Posterior cingulate gyrus (tissue), 11 donors: ENCODE measurements at regions not wholly inside any gene's neighbourhood (a gene's known extent, or its start where the extent isn't known, plus 50 kb on each side); places are given as distances from the start of the nearest gene placed in this dataset.

Experiments used
- DNase-seq, 10 donors: peaks; one replicate each; pipeline versions ENCODE4 v3.0.0 to v3.0.0-alpha.2; 2020 to 2021; ENCODE audit warnings: mixed read lengths in 3 of 10
- intact Hi-C: fragments of 100-400 bp; cut with DNase I; formaldehyde crosslinking; loops from one replicate; pipeline ENCODE4 v1.15.1; 2023

GRCh38 chrX:110430293-110431076 lies 71.8 kb downstream of the RTL9 start:
- DNase-seq, result no peak
- intact Hi-C loops, result no loop called here

GRCh38 chrX:110432091-110432905 lies 73.7 kb downstream of the RTL9 start:
- DNase-seq, result no peak
- intact Hi-C loops, result no loop called here

- intact Hi-C loops, result no loop called here
- peak in 1 of 10 donors; percentile 81 for DNase-seq
These were observed 74.2 kb downstream of the RTL9 start for GRCh38 chrX:110432906-110433215.

- intact Hi-C loops, result no loop called here
- no peak for DNase-seq
These were observed 76.5 kb downstream of the RTL9 start for GRCh38 chrX:110435196-110435595.

- intact Hi-C loops, result no loop called here
- DNase-seq, result no peak
These were observed 77.9 kb downstream of the RTL9 start for GRCh38 chrX:110436523-110436922.

- DNase-seq, result no peak
- intact Hi-C loops, result no loop called here
These were observed 79.0 kb downstream of the RTL9 start for GRCh38 chrX:110437686-110438085.

GRCh38 chrX:110440016-110440805 lies 81.6 kb downstream of the RTL9 start:
- no peak for DNase-seq
- intact Hi-C loops, result no loop called here

- DNase-seq, result no peak
- intact Hi-C loops, result no loop called here
These were observed 84.0 kb downstream of the RTL9 start for GRCh38 chrX:110442635-110443034.

- DNase-seq, result no peak
- intact Hi-C loops, result no loop called here
These were observed 86.3 kb downstream of the RTL9 start for GRCh38 chrX:110444996-110445395.

- intact Hi-C loops, result no loop called here
These were observed 89.8 kb downstream of the RTL9 start for GRCh38 chrX:110448459-110448858.

GRCh38 chrX:110449312-110449711 lies 90.7 kb downstream of the RTL9 start:
- intact Hi-C loops, result no loop called here

More at GRCh38 chrX:110448459-110448858, 89.8 kb downstream of the RTL9 start:
- DNase-seq, result no peak

GRCh38 chrX:110450050-110450449 lies 91.4 kb downstream of the RTL9 start:
- intact Hi-C loops, result loop anchor here (1.0 to 5.0 kb wide), 2 partner anchors 217 to 397 kb away; no protein-coding TSS in a partner anchor
- DNase-seq, result peak; percentile 65 to 96 (median 75)

More at GRCh38 chrX:110449312-110449711, 90.7 kb downstream of the RTL9 start:
- no peak for DNase-seq

- intact Hi-C loops, result loop anchor here (5.0 kb wide), 1 partner anchor 213 kb away; no protein-coding TSS in a partner anchor
- DNase-seq, result no peak
These were observed 95.7 kb downstream of the RTL9 start for GRCh38 chrX:110454336-110454735.

GRCh38 chrX:110462957-110463356 lies 104.3 kb downstream of the RTL9 start:
- DNase-seq, result no peak
- intact Hi-C loops, result no loop called here

- intact Hi-C loops, result no loop called here
- DNase-seq, result no peak
These were observed 108.1 kb downstream of the RTL9 start for GRCh38 chrX:110466790-110467189.

GRCh38 chrX:110472265-110472664 lies 113.6 kb downstream of the RTL9 start:
- no peak for DNase-seq
- intact Hi-C loops, result no loop called here

GRCh38 chrX:110477593-110478228 lies 119.1 kb downstream of the RTL9 start:
- DNase-seq, result no peak
- intact Hi-C loops, result no loop called here

- intact Hi-C loops, result no loop called here
- no peak for DNase-seq
These were observed 133.4 kb downstream of the RTL9 start for GRCh38 chrX:110491846-110492620.

- intact Hi-C loops, result no loop called here
- no peak for DNase-seq
These were observed 146.3 kb downstream of the RTL9 start for GRCh38 chrX:110504947-110505346.
